ENCODE measurements at regions not wholly inside any gene's neighbourhood (a gene's known extent, or its start where the extent isn't known, plus 50 kb on each side); places are given as distances from the start of the nearest gene placed in this dataset.
"Not testable (repeated sequence)": the region's sequence is repeated elsewhere in the genome, so short reads cannot be mapped to it uniquely, and the experiment has no call there.

DNA sequence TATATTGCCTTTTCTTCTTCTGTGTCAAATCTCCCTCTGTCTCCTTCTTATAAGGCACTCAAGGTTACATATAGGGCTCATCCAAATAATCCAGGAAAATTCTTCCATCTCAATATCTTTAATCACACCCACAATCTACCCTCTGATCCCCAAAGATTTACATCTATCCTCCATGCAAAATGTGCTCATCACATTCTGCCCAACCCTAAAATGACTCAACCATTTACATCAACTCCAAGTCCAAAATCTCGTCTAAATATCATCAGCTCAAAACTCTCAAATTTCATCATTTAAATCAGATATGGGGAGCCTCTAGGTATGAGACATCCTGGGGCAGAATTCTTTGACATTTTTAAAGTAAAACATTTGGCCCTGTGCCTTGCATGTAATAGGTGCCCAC is 1349.8 kb downstream of the SUCLG1 start:
- H3K4me1 ChIP-seq (ENCODE audit: insufficient read depth): no peaks in the 10 kb centered on the region
- intact Hi-C loops (cut with DNase I): no loop called here
- no peak overlapping the region for H3K4me3 ChIP-seq
- no peak overlapping the region for H3K27ac ChIP-seq
- no peak for TF ChIP-seq POLR2A (IDR thresholded peaks at IDR 0.05)
- TF ChIP-seq, protein P1, sequence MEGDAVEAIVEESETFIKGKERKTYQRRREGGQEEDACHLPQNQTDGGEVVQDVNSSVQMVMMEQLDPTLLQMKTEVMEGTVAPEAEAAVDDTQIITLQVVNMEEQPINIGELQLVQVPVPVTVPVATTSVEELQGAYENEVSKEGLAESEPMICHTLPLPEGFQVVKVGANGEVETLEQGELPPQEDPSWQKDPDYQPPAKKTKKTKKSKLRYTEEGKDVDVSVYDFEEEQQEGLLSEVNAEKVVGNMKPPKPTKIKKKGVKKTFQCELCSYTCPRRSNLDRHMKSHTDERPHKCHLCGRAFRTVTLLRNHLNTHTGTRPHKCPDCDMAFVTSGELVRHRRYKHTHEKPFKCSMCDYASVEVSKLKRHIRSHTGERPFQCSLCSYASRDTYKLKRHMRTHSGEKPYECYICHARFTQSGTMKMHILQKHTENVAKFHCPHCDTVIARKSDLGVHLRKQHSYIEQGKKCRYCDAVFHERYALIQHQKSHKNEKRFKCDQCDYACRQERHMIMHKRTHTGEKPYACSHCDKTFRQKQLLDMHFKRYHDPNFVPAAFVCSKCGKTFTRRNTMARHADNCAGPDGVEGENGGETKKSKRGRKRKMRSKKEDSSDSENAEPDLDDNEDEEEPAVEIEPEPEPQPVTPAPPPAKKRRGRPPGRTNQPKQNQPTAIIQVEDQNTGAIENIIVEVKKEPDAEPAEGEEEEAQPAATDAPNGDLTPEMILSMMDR (IDR thresholded peaks at IDR 0.05): no peak
- no peak for TF ChIP-seq EP300 (IDR thresholded peaks at IDR 0.05)
- H3K9me3 ChIP-seq: no peaks in the 10 kb centered on the region
- 68 to 82% (median 76%) methylated on average over 1 of the region's 1 CpG for WGBS, 3 donors
- DNase-seq: no peak
- H3K36me3 ChIP-seq: no peaks in the 10 kb centered on the region
- H3K27me3 ChIP-seq: no peaks in the 10 kb centered on the region

DNA sequence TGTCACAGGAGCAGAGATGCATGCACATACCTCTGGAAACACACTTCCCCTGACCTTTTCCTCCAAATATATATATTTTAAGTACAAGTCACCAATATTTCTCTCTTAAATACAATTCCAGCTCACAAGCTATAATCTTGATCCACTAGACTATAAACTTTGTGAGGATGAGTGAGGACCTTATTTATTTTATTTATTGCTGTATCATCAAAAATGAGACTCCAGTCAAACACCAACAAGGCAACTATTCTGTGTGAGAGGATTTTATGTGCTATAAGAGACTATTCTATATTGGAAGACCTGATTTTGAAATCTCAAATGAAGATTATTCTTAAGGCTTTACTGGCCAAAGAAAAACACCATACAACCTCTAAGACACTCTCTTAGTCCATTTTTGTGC is 1352.2 kb downstream of the SUCLG1 start:
- TF ChIP-seq EP300 (IDR thresholded peaks at IDR 0.05) (no peak), POLR2A (IDR thresholded peaks at IDR 0.05) (no peak)
- TF ChIP-seq, protein P1 (IDR thresholded peaks at IDR 0.05): no peak
- Histone ChIP-seq H3K4me3 (no peak overlapping the region), H3K27ac (no peak overlapping the region), H3K9me3 (no peaks in the 10 kb centered on the region), H3K27me3 (no peaks in the 10 kb centered on the region), H3K4me1 (ENCODE audit: insufficient read depth) (no peaks in the 10 kb centered on the region), H3K36me3 (no peaks in the 10 kb centered on the region)
- DNase-seq: no peak
- intact Hi-C loops (cut with DNase I): no loop called here

DNA sequence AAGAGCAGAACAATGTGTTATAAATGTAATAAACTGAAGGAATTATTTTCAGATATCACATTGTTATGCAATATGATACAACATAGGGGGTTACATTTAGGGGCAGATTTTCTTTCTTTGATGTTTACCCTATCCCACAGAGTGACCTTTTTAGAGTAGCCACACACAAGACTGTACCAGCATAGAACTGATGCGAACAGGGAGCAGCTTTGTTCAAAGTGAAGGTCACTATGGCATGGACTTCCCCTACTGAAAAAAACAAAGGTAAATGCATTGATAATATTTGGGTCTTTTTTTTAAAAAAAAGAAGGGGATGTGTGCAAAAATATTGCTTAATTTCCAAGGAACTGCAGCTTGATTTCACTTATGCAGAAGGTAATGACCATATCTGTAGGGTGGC is 1354.9 kb downstream of the SUCLG1 start:
- H3K27me3 ChIP-seq: no peaks in the 10 kb centered on the region
- WGBS, 3 donors: 83 to 85% (median 83%) methylated on average over 1 of the region's 1 CpG
- no peaks in the 10 kb centered on the region for H3K36me3 ChIP-seq
- no peaks in the 10 kb centered on the region for H3K4me1 ChIP-seq (ENCODE audit: insufficient read depth)
- H3K9me3 ChIP-seq: no peaks in the 10 kb centered on the region
- no peak for DNase-seq
- no peak overlapping the region for H3K4me3 ChIP-seq
- TF ChIP-seq EP300 (IDR thresholded peaks at IDR 0.05): no peak
- no peak for TF ChIP-seq POLR2A (IDR thresholded peaks at IDR 0.05)
- TF ChIP-seq, protein P1 (IDR thresholded peaks at IDR 0.05): no peak
- H3K27ac ChIP-seq: no peak overlapping the region
- intact Hi-C loops (cut with DNase I): no loop called here

DNA sequence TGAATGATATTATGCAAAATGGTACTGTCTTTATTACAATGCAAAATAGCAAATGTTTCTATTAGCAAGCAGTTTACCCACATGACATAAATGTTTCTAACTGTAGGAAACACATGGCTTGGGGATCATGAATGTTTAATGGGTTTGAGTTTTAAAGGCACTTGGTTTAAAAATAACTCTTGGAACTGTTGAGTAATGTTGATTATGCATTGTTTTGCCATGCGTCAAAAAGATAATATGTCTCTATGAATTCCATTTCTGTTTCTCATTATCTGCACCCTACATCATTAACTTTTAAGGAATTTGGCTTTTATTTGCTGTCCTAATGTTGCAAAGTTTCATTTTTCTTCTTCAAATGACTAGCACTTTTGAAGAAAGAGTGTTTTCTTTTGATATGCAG is 1355.5 kb downstream of the SUCLG1 start:
- 6 to 11% (median 8%) methylated on average over 1 of the region's 1 CpG for WGBS, 3 donors
- intact Hi-C loops (cut with DNase I): no loop called here
- TF ChIP-seq, protein P1 (IDR thresholded peaks at IDR 0.05): no peak
- TF ChIP-seq EP300 (IDR thresholded peaks at IDR 0.05): no peak
- no peak for TF ChIP-seq POLR2A (IDR thresholded peaks at IDR 0.05)
- H3K4me3 ChIP-seq: no peak overlapping the region
- H3K27me3 ChIP-seq: no peaks in the 10 kb centered on the region
- no peaks in the 10 kb centered on the region for H3K9me3 ChIP-seq
- H3K27ac ChIP-seq: no peak overlapping the region
- DNase-seq: no peak
- no peaks in the 10 kb centered on the region for H3K4me1 ChIP-seq (ENCODE audit: insufficient read depth)
- no peaks in the 10 kb centered on the region for H3K36me3 ChIP-seq

DNA sequence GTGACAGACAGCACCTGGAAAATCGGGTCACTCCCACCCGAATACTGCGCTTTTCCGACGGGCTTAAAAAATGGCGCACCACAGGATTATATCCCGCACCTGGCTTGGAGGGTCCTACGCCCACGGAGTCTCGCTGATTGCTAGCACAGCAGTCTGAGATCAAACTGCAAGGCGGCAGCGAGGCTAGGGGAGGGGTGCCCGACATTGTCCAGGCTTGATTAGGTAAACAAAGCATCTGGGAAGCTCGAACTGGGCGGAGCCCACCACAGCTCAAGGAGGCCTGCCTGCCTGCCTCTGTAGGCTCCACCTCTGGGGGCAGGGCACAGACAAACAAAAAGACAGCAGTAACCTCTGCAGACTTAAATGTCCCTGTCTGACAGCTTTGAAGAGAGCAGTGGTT is 1370.0 kb downstream of the SUCLG1 start:
- WGBS, 3 donors: 88 to 92% (median 89%) methylated on average over 15 of the region's 15 CpGs
- DNase-seq; H3K9me3 ChIP-seq; H3K27ac ChIP-seq; H3K27me3 ChIP-seq; H3K36me3 ChIP-seq; H3K4me1 ChIP-seq (ENCODE audit: insufficient read depth); H3K4me3 ChIP-seq; intact Hi-C loops (cut with DNase I): not testable (repeated sequence)

Data from ovary (tissue), 7 donors.